ENCODE measurements at regions not wholly inside any gene's neighbourhood (a gene's known extent, or its start where the extent isn't known, plus 50 kb on each side); places are given as distances from the start of the nearest gene placed in this dataset.

- no peak for TF ChIP-seq POLR2AphosphoS5 (IDR thresholded peaks at IDR 0.05; ENCODE audit: insufficient read depth in 1 of 2, low read depth in 1 of 2)
- TF ChIP-seq POLR2A (IDR thresholded peaks at IDR 0.05): no peak
- TF ChIP-seq CTCF (IDR thresholded peaks at IDR 0.05): no peak
These were observed 336.4 kb downstream of the FOXG1 start for GRCh38 chr14:29102996-29103395.
